ENCODE measurements at regions not wholly inside any gene's neighbourhood (a gene's known extent, or its start where the extent isn't known, plus 50 kb on each side); places are given as distances from the start of the nearest gene placed in this dataset.

DNA sequence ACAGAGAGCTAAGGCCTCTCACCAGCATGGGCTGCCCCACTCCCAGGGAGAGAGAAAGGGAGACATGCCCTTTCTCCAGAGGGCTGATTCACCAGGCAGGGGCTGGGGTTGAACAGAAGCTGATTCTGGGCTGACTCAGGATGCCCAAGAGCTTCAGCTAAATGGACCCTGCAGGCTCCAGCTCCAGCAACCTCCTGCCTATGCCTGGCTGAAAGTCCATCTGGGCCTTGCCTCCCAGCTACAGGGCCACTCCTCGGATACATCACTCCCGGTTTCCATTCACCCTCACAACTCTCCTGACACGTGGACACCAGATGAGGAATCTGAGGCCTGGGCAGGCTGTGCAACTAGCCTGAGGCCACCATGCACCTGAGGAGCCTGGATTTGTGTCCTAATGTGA is 215.5 kb downstream of the BUD13 start:
- no peak for DNase-seq (ENCODE audit: low read depth)

DNA sequence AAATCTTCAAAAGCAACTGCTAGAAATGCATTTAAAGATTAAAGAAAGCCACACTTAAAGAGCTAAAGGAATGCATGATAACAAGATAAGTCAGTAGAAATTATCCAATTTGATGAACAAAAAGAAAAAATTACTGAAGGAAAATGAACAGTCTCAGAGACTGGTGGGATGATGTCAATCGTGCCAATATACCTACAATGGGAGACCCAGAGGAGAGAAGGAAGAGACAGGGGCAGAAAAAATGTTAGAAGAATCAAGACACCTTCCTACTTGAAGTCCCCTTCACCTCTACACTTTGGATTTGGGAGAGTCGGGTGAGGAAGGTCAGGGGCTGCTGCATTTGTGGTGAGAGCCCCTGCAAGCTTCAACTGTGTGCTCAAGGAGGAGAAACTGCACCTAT is 216.3 kb downstream of the BUD13 start:
- DNase-seq (ENCODE audit: low read depth), result no peak

DNA sequence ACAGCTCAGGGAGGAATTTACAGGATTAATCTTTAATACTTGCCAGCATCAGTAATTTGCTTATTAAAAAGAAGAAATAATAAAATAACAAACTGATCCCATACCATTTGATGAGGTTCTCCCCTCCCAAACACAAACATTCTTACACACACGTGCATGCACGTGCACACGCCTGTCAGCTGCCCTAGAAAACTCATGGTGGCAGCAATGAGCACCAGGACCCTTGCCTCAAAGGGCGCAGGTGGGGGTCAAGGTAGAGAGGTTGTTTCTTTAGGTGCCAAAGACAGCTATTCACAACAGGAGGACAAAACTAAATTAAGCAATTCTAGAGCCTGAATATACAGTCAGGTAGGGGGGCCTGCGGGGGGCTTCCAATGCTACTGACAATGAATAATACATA is 219.3 kb downstream of the BUD13 start:
- DNase-seq (ENCODE audit: low read depth), result no peak

DNA sequence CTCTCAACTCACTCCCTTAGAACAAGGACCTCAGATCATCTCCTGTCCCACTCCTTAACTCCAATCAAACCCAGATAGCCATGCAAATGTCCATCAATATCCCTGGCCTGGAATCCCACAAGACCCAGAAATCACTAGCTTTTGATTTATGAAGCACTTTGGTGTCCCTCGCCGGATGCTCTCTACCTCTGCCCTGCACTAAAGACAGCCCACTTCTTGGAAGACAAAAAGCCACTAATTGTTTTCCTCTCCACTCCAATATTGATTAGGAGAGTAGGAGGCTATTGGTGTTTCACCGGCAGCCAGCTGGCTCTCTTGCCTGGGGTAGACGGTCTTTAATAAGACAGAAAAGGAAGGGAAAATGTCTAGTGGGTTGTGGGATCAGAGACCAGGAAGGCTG is 221.2 kb downstream of the BUD13 start:
- no peak for DNase-seq (ENCODE audit: low read depth)

DNA sequence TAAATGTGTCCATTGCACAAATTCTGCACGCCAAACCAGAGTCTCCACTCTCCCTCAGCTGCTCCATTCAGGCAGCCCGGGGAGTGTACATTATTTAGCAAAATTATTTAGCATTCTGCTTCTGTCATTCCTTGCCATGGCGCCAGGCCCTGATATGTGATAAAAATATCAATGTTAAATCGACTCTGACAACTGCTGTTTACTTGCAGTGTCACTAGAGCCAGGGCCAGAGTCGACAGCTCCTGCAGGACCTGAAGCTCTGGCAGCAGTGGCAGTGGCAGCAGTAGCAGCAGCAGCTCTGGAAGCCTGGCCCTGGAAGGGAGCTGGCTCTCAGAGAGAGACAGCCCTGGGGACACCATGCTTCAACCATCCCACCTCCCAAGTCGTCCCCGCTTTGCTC is 224.5 kb downstream of the BUD13 start:
- no peak for DNase-seq (ENCODE audit: low read depth)

DNA sequence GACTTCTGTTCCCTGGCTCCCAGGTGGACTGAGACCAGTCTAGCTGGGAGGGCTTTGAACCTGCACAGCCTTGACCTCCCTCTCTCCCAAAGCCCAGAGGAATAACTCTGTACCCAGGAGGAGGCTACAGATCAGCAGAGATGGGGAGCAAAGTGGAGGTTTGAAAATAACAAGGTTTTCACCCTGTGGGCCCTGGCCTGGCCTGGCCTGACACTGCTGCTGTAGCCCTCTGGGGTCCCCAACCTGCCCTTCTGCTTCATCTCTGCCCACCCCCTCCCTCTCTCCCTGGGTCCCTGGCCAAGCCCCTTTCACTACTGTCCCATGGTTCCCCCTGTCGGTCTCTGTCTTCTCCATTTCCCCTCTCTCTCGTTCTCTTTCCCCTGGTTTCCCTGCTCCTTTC is 225.2 kb downstream of the BUD13 start:
- no peak for DNase-seq (ENCODE audit: low read depth)

DNA sequence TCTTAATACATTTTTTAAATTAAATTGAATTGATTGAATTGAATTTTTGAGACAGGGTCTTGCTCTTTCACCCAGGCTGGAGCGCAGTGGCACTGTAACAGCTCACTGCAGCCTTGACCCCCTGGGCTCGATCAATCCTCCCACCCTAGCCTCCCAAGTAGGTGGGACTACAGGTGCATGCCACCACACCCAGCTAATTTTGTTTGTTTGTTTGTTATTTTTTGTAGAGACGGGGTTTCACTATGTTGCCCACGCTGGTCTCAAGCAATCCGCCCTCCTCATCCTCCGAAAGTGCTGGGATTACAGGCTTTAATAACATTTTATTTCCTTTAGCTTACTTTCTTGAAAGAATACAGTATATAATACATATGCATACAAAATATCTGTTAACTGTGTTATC is 226.9 kb downstream of the BUD13 start:
- no peak for DNase-seq (ENCODE audit: low read depth)

DNA sequence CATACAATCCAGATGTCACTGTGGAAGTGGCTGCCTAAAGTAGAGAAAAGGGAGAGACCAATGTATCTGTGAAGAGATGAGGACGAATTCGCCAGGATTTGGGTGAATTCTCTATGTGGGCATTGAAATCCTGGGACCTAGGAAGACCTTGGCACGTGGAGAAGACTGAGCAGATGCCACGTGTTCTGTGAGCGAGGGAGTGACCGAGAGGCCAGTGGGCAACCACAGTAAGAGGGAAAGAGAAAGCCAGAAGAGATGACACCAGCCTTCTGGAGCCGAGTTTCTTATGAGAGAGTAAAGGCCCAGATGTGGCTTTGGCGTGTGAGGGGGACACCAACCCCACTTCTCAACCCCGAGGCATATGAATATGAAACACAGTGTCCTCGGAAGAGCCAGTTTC is 228.1 kb downstream of the BUD13 start:
- no peak for DNase-seq (ENCODE audit: low read depth)

DNA sequence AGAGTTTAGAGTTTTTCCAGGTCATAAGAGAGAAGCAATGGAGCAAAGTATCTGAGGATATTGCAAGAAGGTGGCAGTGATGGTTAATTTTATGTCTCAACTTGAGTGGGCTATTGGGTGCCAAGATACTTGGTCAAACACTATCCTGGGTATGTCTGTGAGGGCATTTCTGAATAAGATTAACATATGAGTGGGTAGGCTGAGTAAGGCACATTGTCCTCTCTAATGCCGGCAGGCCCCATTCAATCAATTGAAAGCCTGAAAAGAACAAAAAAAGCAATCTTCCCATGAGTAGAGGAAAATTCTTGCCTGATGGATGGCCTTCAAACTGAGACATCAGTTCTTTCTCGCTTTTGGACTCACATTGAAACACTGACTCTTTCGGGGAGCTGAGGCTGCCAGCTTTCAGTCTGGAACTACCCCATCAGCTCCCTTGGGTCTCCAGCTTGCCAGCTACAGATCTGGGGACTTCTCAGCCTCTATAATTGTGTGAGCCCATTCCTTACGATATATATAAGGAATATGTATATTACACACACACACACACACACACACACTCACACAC is 228.8 kb downstream of the BUD13 start:
- no peak for DNase-seq (ENCODE audit: low read depth)

DNA sequence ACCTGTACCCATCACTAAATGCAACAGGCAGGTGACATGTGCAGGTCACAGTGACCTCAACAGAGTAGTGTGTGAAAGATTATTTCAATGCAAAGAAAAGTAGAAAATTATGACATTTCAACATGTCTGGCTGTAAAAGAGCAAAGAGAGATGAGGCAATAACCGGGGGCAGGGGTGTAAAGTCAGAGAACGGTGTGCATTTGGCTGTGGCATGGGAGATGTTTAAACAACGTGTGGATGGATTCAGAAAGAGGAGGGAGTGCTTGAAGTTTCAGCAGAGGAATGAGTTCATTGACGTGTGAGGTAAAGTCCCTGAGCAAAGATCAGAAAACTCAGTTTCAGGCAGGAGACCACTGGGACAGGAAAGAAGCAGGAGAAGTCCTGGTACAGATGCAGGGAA is 229.7 kb downstream of the BUD13 start:
- DNase-seq (ENCODE audit: low read depth), result no peak

DNA sequence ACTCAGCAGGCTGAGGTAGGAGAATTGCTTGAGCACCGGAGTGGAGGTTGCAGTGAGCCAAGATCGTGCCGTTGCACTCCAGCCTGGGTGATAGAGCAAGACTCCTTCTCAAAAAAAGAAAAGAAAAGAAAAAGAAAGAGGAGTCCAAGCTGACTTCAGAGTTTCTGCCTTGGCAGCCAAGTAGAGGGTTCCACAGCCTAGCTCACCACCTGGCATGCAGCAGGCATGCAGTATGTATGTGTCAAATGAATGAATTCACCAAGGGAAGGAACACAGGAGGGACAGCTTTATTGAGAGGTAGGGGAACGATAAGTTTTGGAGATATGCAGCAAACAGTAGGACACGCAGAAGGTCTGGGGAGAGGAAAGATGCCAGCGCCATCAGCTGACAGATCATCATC is 230.4 kb downstream of the BUD13 start:
- no peak for DNase-seq (ENCODE audit: low read depth)

DNA sequence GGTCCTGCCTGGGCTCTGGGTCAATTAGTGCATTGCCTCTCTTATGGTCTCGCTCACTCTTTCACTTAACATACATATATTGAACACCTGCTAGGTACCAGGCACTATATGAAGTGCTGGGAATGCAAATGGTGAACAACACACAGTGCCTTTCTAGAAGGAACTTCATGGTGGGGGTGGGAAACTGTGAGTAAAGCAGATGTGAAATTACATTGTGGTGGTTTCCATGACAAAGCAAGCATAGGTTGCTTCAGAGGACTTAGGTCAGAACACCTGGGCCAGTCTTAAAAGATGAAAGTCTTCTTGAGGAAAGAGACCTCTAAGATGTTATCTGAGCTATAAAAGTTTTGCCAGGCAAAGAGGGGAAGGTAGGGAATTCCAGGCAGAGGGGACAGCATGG is 231.3 kb downstream of the BUD13 start:
- no peak for DNase-seq (ENCODE audit: low read depth)

DNA sequence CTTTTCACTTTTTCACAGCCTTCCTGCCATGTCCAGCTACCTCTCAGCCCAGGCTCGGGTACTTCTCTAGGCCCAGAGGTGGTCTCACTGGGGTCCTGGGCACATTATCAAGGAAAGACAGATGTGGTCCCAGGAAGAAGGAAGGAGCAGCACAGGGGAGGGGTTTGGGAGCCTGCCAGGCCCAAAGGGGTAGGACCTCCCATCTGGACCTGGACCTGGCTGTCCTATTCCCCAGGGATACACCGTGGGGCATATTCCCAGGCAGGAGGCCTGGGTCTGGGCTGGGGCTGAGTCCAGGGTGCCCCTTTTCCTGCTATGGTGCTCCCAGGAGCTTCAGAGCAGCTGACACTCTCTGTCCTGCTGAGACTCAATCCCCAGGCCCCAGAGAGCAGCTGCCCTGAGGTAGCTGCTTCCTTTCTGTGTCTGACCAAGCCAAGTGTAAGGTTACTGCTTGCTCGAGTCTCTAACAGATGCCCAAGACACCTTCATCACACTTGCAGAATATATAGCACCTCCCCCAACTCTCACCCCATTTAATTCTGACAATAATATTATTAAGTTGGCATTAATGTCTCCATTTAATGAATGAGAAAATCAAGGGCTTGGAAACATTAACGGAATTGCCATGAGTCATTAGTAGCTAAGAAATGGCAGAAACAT is 232.0 kb downstream of the BUD13 start:
- no peak for DNase-seq (ENCODE audit: low read depth)

DNA sequence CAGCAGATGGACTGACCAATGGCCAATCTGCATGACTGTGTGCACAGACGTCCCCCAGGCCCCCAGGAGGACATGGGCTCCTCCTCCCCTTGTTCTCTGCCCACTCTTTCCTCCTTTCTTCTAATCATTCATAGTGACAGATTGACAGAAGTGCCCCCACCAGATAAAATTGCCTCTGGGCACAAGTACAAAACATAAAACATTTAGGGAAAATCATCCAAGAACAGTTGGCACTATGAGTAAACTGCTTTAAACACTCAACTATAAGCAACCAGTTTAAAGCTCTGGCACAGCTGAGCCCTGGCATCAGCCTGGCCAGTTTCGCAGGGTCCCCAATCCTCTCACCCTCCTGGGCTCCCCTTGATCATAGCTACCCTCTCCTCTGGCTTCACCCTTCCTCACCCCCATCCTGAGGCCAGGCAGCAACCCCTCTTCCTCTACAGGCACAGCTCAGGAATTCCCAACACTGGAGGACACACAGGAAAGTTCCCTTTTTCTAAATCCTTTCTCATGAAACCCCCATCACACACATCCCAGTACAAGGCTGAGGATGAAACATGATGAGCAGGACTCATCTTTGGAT is 232.9 kb downstream of the BUD13 start:
- no peak for DNase-seq (ENCODE audit: low read depth)

DNA sequence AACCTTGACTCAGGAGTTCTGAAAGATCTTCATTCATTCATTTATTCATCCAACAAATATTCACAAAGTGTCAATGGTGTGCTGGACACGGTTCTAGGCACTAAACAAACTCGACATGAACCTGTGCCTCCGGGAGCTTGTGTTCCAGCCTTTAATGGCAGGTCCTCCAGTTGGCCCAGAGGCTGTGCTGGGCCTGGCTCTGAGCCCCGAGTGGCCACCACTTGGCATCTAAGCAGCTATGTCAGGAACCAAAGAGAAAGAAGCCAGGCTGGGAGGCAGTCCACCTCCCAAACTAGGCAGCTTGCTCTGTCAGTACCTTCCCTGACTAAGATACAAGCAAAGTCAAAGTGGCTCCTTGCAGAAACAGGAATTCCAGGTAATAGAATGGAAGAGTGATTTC is 233.6 kb downstream of the BUD13 start:
- no peak for DNase-seq (ENCODE audit: low read depth)

DNA sequence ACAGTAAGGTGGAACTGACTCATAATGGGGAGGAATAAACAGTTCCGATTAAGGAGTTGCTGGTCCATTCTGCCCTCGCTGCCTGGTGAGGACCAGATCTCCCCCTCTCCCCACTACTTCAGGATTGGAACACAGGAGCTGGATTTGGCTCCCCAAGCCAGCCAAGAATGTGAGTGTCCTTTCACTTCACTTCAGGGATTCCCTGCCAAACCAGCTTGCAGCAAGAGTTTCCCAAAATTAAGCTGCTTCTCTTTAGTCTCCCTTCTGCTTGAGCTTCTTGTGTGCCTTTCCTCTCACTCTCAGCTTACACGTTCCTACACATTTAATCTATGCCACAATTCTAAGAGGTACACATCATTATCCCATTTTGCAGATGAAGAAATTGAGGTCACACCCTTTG is 234.1 kb downstream of the BUD13 start:
- DNase-seq (ENCODE audit: low read depth), result no peak

DNA sequence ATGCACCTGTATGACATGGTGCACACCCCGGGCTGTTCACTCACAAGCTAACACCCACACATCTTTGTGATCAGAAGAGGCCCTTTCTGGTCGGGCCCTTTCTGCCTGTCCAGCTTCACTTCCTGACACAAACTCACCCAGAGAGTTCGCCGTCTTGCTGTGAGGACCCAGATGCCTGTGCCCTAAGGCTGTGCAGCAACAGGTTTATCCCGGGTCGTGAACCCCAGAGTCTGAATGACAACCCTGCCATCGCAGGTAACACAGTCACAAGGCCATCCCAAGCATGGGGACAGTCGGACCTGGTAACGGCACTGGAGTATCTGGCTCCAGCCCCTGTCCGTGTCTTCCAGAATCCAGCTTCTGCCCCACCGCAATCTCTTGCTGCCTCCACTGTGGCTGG is 235.1 kb downstream of the BUD13 start:
- no peak for DNase-seq (ENCODE audit: low read depth)

DNA sequence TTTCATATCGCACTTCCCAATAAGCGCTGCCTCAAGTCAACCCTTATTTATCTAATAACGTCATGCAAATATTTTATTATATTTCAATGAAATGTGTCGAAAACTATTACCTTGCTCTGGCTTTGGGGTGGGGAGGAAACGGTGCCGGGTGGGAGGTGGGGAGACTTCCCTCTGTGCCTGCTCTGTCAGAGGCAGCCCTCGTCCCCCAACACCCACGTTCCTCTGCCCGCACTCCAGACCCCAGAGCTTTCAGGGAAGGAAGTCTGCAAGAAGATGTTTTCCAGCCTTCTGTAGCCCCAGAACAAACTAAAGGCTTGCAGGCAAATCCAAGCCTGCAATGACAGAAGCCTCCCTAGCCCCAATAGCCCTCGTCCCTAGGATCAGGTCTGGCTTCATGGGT is 235.7 kb downstream of the BUD13 start:
- DNase-seq (ENCODE audit: low read depth), result no peak

DNA sequence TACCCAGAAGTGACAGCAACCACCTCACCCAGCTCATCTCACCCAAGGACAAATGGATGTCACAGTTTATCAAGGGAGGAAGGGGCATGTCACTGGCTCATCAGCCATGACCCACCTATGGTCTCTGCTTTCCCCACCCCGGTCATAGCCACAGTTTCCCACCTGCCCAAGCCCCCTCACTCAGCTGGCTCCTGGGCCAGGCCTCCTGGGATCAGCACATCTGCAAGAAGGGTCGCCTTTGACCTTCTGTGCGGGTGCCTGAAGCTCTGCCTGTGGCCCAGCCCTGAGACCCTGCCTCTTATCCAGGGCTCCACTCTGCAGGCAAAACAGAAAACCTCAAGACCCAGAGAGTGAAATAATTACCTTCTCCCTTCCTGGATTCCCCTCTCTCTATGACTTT is 236.4 kb downstream of the BUD13 start:
- DNase-seq (ENCODE audit: low read depth), result no peak

DNA sequence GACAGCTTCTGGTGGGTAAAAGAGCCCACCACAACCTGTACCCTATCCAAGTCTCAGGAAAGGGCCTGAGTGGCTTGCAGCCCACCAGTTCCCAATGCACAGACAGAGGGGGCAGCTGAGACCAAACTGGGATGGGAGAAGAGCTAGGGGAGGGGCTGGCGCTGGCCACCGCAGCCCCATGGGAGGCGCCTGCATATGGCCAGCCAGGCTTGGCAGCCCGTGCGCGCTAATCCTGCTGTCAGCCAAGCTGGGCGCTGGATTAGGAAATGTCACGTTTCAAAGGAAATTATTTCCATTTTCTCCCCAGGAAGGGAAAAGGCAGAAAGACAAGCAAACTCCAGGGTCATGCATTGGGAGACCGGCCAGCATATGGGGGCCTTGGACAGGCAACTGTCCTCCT is 236.8 kb downstream of the BUD13 start:
- no peak for DNase-seq (ENCODE audit: low read depth)

DNA sequence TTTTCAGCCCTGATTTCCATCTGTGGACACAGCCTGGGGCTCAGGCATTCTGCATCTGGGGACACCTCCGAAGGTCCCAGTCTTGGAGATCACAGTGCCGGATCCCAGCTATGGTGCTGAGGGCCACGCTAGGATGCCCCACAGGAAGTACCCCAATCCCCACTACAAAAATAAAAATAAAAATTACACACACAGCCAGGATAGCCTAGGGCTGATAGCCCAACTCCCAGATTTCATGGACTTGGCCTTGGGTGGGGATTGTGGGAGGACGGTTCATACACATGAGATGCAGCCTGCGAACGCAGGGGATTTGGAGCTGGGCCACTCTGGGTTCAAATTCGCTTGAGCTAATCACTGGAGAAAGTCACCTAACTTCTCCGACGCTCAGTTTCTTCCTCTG is 237.7 kb downstream of the BUD13 start:
- no peak for DNase-seq (ENCODE audit: low read depth)

DNA sequence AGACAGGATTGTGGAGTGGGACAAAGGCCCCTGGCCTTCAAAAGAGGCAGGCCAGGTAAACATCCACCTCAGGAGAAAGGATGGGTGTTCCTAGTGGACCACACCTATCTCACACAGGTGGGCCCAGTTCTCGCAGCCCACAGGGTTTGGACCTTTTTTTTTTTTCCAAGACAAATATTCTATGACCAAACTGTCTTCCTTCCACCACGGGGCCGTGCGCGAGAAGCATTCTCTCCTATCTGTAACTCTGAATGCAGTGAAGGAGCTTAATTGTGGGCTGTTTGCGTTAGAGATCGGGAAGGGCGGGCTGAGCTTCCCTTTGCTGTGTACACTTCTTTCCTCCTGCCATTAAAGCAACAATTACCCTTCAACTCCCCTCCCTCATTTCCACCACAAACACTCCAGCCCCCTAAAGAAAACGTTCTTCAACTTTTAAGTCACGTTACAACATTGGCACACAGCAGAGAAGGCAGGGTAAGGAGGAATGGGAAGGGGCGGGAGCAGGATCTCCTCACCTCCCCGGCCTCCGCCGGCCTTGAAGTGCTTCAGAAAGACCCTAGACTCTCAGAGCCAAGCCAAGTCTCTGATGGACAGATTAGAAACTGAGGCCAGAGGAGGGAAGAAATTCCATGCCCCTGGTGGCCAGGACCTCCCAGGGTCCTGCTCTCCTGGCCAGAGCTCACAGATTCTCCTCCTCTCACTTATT is 238.4 kb downstream of the BUD13 start:
- DNase-seq (ENCODE audit: low read depth), result no peak

DNA sequence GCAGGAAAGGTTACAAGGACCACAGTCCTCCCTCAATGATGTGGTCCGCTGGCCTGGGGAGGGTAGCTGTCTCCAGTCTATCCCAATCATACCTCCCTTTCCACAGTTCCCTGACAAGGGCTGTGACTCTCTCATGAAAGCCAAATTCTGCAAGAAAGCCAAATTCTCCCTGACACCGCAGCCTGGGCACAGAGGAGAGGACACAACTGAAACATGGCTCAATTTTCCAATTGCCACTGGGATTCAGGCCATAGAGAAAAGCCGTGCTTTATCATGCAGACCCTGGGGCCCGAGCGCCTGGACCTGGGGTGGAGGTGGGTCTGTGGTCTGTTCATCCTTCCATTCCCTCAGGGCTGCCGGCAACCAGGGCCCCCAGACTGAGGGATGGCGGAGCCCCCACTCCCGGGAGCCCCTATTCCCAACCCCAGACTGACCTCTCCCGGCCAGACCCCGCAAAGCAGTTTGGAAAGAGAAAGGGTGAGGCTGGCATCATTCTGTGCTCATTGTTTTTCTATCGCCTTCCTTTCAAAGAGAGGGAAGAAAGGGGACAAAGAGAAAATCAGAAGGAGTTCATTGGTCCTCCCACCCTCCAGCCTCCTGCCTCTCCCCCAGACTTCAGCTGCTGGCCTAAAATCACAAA is 239.5 kb downstream of the BUD13 start:
- no peak for DNase-seq (ENCODE audit: low read depth)
